ENCODE measurements at regions not wholly inside any gene's neighbourhood (a gene's known extent, or its start where the extent isn't known, plus 50 kb on each side); places are given as distances from the start of the nearest gene placed in this dataset.

- Histone ChIP-seq H3F3A (ENCODE audit: insufficient read depth) (no peaks in the 10 kb centered on the region), H3K79me2 (ENCODE audit: insufficient read depth, low read length) (no peaks in the 10 kb centered on the region), H3K9ac (ENCODE audit: low read length) (no peak overlapping the region), H4K20me1 (ENCODE audit: low read depth, low read length) (no peaks in the 10 kb centered on the region), H3K4me3 (ENCODE audit: insufficient read depth, low read length, poor library complexity, severe bottlenecking) (no peak overlapping the region), H3K9me2 (replicated peaks; ENCODE audit: insufficient read depth, low read length) (no peaks in the 10 kb centered on the region), H3K27ac (ENCODE audit: low read depth, low read length) (no peak overlapping the region), H3K27me3 (ENCODE audit: low read length) (no peaks in the 10 kb centered on the region), H2AFZ (ENCODE audit: low read depth, low read length, severe bottlenecking) (no peak overlapping the region), H3K4me2 (ENCODE audit: low read depth, low read length, poor library complexity, severe bottlenecking) (no peak overlapping the region), H3K9me3 (ENCODE audit: insufficient read depth, low read length) (no peaks in the 10 kb centered on the region), H3K36me3 (ENCODE audit: low read length) (no peaks in the 10 kb centered on the region)
- TF ChIP-seq, protein P1, sequence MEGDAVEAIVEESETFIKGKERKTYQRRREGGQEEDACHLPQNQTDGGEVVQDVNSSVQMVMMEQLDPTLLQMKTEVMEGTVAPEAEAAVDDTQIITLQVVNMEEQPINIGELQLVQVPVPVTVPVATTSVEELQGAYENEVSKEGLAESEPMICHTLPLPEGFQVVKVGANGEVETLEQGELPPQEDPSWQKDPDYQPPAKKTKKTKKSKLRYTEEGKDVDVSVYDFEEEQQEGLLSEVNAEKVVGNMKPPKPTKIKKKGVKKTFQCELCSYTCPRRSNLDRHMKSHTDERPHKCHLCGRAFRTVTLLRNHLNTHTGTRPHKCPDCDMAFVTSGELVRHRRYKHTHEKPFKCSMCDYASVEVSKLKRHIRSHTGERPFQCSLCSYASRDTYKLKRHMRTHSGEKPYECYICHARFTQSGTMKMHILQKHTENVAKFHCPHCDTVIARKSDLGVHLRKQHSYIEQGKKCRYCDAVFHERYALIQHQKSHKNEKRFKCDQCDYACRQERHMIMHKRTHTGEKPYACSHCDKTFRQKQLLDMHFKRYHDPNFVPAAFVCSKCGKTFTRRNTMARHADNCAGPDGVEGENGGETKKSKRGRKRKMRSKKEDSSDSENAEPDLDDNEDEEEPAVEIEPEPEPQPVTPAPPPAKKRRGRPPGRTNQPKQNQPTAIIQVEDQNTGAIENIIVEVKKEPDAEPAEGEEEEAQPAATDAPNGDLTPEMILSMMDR (IDR thresholded peaks at IDR 0.05; ENCODE audit: insufficient read depth, low read length, poor library complexity, severe bottlenecking) = no peak
- no peak for TF ChIP-seq EZH2phosphoT487 (conservative IDR thresholded peaks at IDR 0.05; ENCODE audit: low read length)
Observed at GRCh38 chr4:22870847-22871449, 178.2 kb downstream of the GBA3 start.

DNA sequence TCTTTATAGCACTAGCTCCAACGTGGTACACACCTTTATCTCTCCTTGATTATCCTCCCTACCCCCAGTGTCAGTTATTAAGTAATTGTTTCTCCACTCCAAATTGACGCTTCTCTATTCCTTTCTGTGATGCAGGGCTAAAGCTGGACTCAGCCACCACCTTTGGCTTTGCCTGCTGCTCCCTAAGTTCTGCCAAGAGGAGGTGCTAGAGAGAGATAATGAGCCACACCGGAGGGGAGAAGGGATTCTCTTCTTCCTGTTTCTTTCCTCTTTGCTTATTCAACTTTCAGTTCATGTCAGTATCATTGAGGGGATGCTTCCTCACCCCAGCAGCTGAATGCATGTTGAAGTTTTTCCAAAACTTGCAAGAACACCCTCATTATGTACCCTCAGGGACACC lies 176.5 kb downstream of the GBA3 start:
- Histone ChIP-seq H3K4me2 (ENCODE audit: low read depth, low read length, poor library complexity, severe bottlenecking) (no peak overlapping the region), H3K9me2 (replicated peaks; ENCODE audit: insufficient read depth, low read length) (no peaks in the 10 kb centered on the region), H3F3A (ENCODE audit: insufficient read depth) (no peaks in the 10 kb centered on the region), H4K20me1 (ENCODE audit: low read depth, low read length) (no peaks in the 10 kb centered on the region), H3K27ac (ENCODE audit: low read depth, low read length) (no peak overlapping the region), H3K9me3 (ENCODE audit: insufficient read depth, low read length) (no peaks in the 10 kb centered on the region), H2AFZ (ENCODE audit: low read depth, low read length, severe bottlenecking) (no peak overlapping the region), H3K79me2 (ENCODE audit: insufficient read depth, low read length) (no peaks in the 10 kb centered on the region), H3K9ac (ENCODE audit: low read length) (no peak overlapping the region), H3K36me3 (ENCODE audit: low read length) (no peaks in the 10 kb centered on the region), H3K4me3 (ENCODE audit: insufficient read depth, low read length, poor library complexity, severe bottlenecking) (no peak overlapping the region), H3K27me3 (ENCODE audit: low read length) (no peaks in the 10 kb centered on the region)
- TF ChIP-seq, protein P1 (IDR thresholded peaks at IDR 0.05; ENCODE audit: insufficient read depth, low read length, poor library complexity, severe bottlenecking) = no peak
- no peak for TF ChIP-seq EZH2phosphoT487 (conservative IDR thresholded peaks at IDR 0.05; ENCODE audit: low read length)

All from SU-DHL-6 (cell line).